ENCODE measurements at regions not wholly inside any gene's neighbourhood (a gene's known extent, or its start where the extent isn't known, plus 50 kb on each side); places are given as distances from the start of the nearest gene placed in this dataset.

GRCh38 chrX:26442340-26442739 lies 226.4 kb downstream of the MAGEB5 start:
- Histone ChIP-seq H3K9me3 (no peaks in the 10 kb centered on the region), H3K4me1 (ENCODE audit: insufficient read depth) (no peaks in the 10 kb centered on the region), H3K36me3 (no peaks in the 10 kb centered on the region), H3K4me3 (no peak overlapping the region), H3K27ac (no peak overlapping the region), H3K27me3 (no peaks in the 10 kb centered on the region)
- DNase-seq: no peak
- WGBS, 3 donors: 11 to 22% (median 16%) methylated on average over 1 of the region's 1 CpG
- intact Hi-C loops (cut with DNase I): no loop called here
- TF ChIP-seq POLR2A (IDR thresholded peaks at IDR 0.05) (no peak), EP300 (IDR thresholded peaks at IDR 0.05) (no peak), CTCF (IDR thresholded peaks at IDR 0.05) (no peak)

- no peaks in the 10 kb centered on the region for H3K4me1 ChIP-seq (ENCODE audit: insufficient read depth)
- H3K36me3 ChIP-seq: no peaks in the 10 kb centered on the region
- intact Hi-C loops (cut with DNase I): no loop called here
- H3K9me3 ChIP-seq: no peaks in the 10 kb centered on the region
- 57 to 63% (median 59%) methylated on average over 3 of the region's 3 CpGs for WGBS, 3 donors
- no peaks in the 10 kb centered on the region for H3K27me3 ChIP-seq
- DNase-seq: no peak
- H3K4me3 ChIP-seq: no peak overlapping the region
- TF ChIP-seq EP300 (IDR thresholded peaks at IDR 0.05) (no peak), CTCF (IDR thresholded peaks at IDR 0.05) (no peak), POLR2A (IDR thresholded peaks at IDR 0.05) (no peak)
- H3K27ac ChIP-seq: no peak overlapping the region
Measured at GRCh38 chrX:26414534-26414933, 198.6 kb downstream of the MAGEB5 start.

GRCh38 chrX:26411045-26411444 lies 195.1 kb downstream of the MAGEB5 start:
- TF ChIP-seq CTCF (IDR thresholded peaks at IDR 0.05) (no peak), EP300 (IDR thresholded peaks at IDR 0.05) (no peak), POLR2A (IDR thresholded peaks at IDR 0.05) (no peak)
- no peak overlapping the region for H3K4me3 ChIP-seq
- H3K4me1 ChIP-seq (ENCODE audit: insufficient read depth): no peaks in the 10 kb centered on the region
- no peaks in the 10 kb centered on the region for H3K36me3 ChIP-seq
- H3K9me3 ChIP-seq: no peaks in the 10 kb centered on the region
- no peaks in the 10 kb centered on the region for H3K27me3 ChIP-seq
- H3K27ac ChIP-seq: no peak overlapping the region
- intact Hi-C loops (cut with DNase I): no loop called here
- no peak for DNase-seq
- WGBS, 3 donors: 51 to 63% (median 58%) methylated on average over 1 of the region's 1 CpG

GRCh38 chrX:26409636-26410035 lies 193.7 kb downstream of the MAGEB5 start:
- no peak for TF ChIP-seq POLR2A (IDR thresholded peaks at IDR 0.05)
- TF ChIP-seq EP300 (IDR thresholded peaks at IDR 0.05): no peak
- no peak for TF ChIP-seq CTCF (IDR thresholded peaks at IDR 0.05)
- Histone ChIP-seq H3K27me3 (no peaks in the 10 kb centered on the region), H3K4me3 (no peak overlapping the region), H3K4me1 (ENCODE audit: insufficient read depth) (no peaks in the 10 kb centered on the region), H3K36me3 (no peaks in the 10 kb centered on the region), H3K9me3 (no peaks in the 10 kb centered on the region), H3K27ac (no peak overlapping the region)
- no peak for DNase-seq
- intact Hi-C loops (cut with DNase I): no loop called here
- 25 to 33% (median 27%) methylated on average over 5 of the region's 5 CpGs for WGBS, 3 donors

GRCh38 chrX:26387906-26388305 lies 171.9 kb downstream of the MAGEB5 start:
- Histone ChIP-seq H3K9me3 (no peaks in the 10 kb centered on the region), H3K27me3 (no peaks in the 10 kb centered on the region), H3K36me3 (no peaks in the 10 kb centered on the region), H3K4me3 (no peak overlapping the region), H3K4me1 (ENCODE audit: insufficient read depth) (no peaks in the 10 kb centered on the region), H3K27ac (no peak overlapping the region)
- intact Hi-C loops (cut with DNase I): no loop called here
- no peak for TF ChIP-seq POLR2A (IDR thresholded peaks at IDR 0.05)
- 62 to 66% (median 64%) methylated on average over 4 of the region's 4 CpGs for WGBS, 3 donors
- no peak for DNase-seq
